NCI-H2196 treated with DMSO at 0.1 percent for 48 hours (cell line): ENCODE measurements at regions not wholly inside any gene's neighbourhood (a gene's known extent, or its start where the extent isn't known, plus 50 kb on each side); places are given as distances from the start of the nearest gene placed in this dataset.

Source experiments
- DNase-seq: peaks from one replicate; lab custom pipeline; 2025; ENCODE audit not compliant: unreplicated experiment; lab: John Stamatoyannopoulos, UW

DNA sequence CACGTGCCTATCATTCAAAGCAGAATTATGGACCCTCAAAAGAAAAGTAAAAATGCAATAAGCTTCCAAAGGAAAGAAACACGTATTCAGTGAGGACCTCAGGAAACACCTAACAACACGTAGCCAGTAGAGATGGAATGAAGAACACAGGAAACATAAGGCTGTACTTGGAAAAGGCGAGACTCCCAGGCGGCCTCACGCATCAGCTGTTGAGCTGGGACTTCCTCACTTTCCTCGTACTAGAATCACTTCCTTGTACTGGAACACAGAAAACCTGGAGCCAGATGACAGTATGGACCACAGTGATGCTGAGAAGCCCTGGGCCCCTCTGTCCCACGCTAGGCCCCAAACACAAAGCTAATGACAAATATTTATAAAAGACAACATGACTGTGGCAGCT lies 94.4 kb upstream of the BACE2 start:
- no peak for DNase-seq

DNA sequence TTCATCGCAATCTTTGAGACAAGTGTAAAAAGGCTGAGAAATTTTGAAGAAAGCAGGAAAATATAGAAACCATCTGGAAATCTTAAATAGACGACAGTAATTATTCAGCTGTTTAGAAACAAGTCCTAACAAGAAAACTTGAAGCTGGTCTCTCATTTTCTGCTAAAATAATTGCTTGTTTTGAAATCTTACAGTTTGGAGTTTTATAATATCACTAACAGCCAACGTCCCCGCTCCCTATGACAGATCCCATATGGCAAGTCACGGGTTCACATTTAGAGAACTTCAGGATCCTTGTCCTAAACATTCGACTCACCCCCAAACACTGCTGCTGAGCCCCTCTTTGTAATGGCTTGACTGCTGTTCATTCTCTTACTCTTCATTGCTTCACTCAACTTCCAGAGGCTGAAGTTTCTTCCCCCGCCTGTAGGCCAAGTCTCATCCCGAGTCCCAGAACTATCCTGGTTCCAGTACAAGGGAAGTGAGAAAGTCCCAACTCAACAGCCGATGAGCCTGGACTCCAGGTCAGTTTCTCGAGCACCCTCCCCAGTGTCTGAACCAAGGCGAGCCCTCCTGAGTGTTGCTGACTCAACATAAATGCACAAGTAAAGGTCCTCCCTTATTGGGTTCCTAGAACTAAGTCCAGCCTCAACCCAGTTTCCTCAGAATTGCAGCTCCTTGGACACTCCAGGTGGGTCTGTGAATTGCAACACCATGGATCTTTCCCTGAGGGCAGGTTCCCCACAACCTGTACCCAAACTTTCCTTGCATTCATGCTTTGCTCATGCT lies 93.4 kb upstream of the BACE2 start:
- DNase-seq = no peak

DNA sequence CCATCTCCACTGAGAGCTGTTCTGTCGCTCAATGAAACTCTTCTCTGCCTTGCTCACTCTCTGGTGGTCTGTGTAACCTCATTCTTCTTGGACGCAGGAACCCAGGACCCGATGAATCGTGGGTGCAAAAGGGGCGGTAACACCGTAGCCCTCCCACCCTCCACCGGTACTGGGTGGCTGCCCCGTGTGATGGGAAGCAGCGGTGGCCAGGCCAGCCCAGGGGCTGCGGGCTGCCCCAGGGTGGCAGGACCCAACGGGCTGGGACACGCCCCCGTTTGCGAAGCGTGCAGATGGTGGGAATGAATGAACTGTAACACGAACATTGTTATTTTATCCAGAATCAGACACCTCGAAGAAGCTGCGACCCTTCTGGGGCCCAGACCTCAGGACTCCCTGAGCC lies 92.3 kb upstream of the BACE2 start:
- DNase-seq = no peak

DNA sequence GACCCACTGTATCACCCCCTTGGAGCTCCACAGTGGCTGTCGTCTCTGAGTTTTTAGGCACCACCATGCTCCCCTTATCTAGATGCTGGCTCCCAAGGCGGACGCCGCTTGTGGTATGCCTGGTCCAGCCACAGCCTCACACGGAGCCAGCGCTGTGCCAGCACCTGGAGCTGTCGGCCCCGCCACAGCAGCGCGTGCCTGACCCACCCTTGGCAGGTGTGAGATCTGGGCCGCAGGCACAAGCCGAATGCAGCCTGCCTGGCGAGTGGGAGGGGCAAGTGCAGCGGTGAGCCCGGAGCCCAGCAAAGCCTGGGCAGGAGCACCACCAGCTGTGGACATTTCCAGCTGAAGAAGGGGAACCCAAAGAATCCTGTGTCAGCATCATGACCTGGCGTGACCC lies 91.9 kb upstream of the BACE2 start:
- DNase-seq = no peak

DNA sequence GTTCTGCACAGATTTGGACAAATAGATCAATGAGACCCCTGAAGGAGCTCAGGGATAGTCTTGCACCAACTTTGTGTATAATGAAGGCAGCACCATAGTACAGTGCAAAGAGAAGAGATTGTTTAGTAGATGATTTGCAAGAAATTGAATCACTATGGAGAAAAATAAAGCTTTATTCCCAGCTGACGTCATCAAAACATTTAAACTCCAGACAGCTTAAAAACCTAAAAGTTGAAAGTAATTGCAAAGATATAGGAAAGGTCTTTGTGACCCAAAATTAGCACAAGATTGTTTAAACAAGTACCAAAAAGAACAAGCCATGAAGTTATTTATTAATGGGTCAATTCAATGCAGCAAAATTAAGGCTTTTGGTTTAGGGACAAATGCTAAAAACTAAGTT lies 88.8 kb upstream of the BACE2 start:
- no peak for DNase-seq

DNA sequence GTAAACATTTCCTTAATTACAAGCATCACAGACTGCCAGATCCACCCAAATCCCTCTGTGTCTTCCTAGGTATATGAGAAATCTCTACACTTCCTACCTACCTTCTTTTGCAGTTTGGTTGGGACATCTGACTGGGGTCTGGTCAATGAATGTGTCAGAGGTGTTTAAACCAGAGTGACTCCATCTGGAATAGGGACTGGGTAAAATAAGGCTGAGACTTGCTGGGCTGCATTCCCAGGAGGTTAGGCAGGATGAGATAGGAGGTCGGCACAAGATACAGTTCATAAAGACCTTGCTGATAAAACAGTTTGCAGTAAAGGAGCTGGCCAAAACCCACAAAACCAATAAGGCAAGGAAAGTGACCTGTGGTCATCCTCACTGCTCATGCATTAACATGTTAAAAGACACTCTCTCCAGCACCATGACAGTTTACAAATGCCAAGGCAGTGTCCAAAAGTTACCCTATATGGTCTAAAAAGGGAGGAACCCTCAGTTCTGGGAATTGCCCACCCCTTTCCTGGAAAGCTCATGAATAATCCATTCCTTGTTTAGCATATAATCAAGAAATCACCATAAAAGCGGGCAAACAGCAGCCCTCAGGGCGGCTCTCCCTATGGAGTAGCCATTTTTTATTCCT lies 87.4 kb upstream of the BACE2 start:
- no peak for DNase-seq

DNA sequence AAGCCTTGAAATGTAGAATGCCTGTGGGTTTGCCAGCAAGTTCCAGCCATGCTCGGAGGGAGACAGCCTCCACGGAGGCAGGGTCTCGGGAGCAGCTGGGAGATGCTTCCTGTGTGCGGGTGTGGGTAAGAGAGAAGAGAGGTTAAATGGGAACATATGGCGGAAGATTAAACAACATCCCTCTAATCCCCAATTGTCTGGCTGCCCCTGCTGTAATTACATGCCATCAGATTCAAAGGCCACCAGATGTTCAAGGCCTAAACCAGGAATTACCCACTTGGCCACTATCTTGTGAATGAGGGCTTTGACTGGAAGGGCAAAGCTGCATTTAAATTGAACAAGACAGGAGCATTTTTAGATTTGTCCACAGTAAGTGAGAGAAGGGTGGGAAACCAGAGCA lies 81.4 kb upstream of the BACE2 start:
- no peak for DNase-seq

DNA sequence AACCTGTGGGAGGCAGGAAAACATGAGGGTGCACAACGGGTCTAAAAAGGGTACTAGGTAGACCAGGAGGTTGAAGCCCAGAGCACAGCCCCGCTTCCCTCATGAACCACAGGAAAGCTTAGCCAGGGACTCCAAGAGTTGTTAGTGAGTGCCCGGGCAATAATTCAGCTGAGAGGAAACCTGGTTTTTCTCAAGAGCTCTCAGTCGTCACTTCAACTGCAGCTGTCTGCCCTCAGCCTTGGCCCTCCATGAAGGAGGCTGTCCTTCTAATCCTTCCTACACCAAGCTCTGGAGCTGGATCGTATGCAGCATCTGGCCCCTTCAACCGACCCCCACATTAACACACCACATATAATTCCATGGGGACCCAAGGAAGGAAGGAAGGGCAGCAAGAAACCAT lies 77.0 kb upstream of the BACE2 start:
- DNase-seq = no peak

DNA sequence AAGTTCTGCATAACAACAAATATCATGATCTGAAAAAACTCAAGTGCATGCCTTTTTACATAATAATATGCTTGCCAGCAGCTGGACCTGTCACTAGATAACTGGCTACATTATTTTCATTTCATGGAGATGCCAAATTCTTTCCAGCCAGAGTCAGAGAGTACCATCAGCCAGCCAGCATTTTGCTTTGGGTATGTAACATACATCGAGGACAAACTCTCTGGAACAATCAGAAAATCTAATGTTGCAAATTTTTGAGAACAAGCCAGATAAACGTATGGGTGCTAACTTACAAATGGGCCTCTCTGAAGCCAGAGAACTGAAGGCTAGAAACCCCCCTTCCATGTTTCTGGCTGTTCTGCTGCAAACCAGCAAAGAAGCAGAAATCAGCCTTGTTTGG lies 76.3 kb upstream of the BACE2 start:
- DNase-seq = no peak

DNA sequence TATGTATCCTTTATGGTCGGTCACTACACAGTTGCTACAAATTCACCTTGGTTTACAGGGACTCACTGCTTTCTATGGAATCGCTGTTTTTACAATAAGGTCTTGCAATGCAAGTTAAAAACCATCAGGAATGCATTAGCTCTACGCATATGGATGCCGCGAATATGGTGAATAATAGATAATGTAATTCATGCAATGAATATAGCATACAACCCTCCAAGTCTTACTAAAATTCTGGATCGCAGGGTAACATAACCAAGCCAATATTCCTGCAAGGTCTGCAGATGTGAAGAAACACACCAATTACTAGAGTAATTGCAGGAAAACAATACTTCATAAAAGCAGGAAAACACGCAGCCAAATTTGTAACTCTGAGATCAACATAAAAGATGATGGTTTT lies 75.6 kb upstream of the BACE2 start:
- DNase-seq = no peak

DNA sequence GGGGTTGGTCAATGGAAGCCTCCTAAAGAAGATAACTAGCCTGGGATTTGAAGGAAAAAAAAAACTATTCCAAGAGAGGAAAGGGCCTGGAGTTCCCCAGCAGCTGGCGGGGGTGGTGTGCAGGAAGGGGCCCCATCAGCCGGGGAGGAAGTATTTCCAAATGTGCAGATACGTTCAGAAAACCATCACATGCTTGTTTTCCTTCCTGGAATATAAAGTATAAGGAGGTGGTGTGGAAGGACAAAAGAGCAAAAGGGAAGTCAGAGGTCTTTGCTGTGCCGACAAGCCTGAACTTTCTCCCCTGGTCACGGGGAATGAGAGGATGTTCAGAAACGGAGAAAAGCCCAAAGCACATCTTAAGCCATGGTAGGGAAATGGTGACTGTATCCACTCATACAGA lies 72.0 kb upstream of the BACE2 start:
- no peak for DNase-seq

DNA sequence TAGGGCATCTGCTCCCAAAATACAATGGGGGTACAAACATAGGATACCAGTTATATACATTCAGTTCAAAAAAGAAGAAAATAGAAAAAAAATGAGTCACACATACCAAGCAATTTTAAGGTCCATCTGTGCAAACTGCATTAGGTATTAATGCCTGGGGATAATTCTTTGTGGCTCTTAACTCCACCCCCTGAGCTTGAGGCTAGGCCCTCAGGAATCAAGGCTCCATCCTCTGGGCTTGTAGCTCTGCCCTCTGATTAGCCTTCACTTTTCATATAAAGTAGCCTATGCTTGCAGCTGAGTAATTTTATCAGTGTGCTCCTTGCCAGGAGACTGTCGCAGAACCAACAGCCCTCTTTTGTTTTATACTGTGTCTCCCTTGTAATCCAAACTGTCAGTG lies 69.9 kb upstream of the BACE2 start:
- no peak for DNase-seq

DNA sequence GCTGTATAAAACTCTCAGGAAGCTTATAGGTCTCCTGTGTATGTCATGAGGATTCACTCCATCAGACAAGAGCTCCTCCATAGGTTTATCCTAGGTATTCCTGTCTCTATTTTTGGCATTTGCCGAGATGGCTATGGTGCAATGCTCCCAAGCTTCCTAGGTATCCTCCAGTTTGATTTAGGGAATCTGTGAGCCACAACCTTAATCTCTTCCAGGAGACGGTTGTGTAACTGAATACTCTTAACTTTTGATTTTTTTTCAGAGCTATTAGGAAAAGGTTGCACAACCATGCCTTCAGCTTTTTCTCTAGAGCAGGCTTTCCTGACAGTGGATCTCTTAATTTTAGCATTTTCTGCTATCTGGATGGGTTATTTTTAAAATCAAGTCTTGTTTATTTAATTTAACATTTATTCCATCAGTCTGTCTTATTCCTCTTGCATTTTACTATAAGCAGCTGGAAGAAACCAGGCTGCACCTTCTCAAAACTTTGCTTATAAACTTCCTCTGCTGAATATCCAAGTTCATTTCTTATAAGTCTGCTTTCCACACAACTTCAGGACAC lies 69.4 kb upstream of the BACE2 start:
- no peak for DNase-seq

DNA sequence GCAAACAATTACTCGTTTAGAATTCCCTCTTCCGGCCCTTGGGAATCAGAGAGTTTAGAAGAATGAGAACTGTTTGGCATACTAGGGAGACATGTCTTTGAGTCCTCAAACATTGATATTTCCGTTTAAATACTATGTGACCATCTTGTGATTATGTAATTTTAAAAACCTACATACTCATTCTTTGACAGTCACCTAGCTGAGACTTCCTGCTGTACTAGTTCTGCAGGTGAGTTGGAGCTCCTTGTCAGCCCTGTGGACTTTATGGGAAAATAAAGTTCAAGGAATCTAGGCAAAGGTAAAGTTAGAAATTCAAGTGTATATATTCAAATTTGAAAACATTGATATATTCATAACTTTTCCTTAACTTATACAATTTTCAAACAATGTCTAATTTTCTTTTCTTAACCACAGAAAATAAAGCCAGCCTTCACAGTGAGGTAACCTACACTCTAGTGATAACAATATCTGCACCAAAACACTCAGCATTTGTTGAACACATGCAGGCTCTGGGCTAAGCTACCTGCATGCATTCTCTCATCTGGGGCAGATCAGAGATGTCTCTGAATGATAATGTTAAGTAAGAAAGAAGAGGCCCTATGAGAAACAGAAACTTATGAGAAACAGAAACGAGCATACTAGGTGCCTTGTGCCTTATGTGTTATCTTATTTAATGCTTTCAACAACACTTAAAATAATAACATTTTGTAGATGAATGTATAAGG lies 67.0 kb upstream of the BACE2 start:
- no peak for DNase-seq

DNA sequence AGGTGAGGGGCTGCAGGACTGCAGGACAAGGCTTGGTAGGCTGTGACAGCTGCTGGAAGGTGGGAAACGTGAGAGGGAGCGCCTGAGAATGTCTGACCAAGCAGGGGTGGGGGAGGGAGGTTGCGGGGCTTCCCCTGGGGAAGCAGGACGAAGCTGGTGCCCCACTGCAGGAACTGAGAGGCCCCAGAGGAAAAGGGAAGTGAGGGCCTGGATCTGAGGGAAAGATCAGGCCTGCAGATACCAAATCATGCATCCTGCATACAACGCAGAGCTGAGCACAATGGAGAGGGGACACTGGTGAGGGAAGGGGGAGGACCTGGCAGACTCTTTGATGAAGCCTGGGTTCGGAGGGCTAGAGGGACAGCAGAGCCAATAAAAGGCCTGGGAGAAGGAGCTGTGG lies 65.7 kb upstream of the BACE2 start:
- no peak for DNase-seq

DNA sequence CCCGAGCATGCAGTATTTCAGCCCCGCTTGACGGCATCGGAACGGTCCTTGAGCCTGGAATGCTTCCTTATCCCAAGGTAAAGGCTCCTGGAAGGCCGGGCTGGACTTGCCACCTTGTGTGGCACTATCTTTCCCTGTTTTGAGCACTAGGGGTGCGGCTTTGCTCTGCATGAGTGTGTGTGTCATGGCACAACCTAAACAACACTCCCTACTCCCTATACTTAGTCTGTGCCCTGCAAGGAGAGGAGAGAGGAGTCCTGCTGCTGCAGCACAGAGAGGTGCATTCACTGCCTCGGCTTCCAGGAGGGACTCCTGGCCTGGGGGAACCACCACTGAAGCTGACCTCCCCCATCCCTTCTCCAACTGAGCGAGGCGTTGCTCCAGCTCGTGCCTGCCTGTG lies 60.4 kb upstream of the BACE2 start:
- DNase-seq = no peak

DNA sequence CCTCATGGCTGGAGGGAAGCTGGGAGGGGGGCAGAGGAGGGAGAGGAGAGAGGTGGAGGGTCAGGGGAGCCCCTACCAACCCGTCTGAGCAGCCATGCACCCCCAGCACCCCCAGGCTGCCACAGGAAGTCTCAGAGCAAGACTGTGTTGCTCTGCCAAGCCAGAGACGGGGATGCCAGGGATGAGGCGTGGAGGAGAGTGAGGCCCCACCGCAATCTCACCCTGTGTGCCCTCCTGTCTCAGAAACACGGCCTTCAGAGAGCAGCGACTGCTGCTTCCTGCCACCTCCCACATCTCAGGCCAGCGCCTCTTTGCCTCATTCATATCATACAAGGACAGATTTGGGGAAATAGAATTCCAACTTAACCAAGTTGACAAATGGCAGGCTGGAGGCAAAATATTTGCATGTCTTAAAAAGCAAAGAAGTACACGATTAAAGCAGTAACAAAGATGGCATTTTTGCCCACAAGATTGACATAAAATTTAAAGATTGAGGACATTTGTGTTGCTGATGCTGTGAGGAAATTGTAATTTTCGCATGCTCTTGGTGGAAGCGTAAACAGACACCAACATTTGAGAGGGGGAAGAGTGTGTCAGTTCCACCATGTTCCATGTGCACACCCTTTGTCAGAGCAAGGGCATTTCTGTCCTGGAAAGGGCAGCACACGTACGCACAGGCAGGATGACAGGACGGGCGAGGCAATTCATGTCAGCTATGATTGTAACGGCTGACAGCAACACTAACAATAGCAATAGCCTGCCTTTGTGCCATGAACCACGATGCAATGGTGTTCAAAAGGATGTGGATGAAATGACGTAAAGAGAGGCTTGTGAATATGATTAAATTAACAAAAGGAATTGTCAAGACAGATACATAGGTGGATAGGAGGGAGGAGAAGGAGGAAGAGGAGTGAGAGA lies 59.0 kb upstream of the BACE2 start:
- DNase-seq = no peak

DNA sequence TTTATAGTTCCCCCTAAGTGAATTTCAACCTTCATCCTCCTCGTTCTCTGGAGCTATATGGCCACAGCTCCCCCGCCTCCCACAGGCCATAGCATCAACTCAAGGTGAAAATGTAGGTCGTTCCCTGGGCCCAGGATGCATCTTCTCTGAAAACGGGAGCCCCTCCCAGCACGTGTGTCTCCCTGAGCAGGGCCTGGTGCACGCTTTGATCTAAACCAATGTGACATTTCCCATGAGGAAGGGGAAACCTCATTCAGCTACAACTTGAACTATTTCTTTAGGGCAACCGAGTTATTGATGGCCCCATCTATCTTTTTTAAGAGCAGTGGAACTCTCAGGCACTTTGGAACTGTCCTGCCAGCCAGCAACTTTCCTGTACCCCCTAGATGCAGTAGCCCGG lies 57.8 kb upstream of the BACE2 start:
- DNase-seq = no peak

DNA sequence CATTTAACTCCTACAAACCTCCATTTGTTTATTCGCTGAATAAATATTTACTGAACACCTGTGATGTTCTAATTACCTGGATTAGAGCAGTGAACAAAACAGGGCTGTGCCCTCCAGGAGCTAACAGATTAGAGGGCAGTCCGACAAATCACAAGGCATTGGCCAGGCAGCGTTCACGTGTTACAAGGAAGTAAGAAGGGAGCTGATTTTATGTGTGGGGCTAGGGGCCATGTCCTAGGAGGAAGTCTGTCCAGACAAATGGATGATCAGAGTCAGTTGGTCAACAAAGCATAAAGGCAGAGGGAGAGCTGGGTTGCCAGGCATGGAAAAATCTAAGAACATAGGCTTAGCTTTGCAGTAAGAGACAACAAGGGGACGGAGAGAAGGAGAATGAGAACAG lies 57.3 kb upstream of the BACE2 start:
- no peak for DNase-seq

DNA sequence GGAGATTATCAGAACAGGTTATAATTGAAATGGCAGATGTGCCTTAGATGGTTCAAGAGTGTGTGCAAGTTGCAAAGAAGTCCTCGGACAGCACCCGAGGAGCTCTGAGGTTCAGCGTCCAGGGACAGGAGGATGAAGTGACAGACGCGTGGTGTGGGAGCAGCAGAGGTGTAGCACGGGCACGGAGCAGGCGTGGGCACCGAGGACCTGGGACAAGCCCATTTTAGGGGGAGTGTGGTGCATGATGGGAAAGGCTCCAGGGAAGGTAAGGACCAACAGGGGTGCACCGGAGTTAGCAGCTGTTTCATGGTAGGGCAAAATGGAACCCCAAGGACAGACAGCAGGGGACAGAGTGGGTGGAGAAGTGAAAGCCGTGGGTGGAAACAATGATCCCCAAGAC lies 56.3 kb upstream of the BACE2 start:
- no peak for DNase-seq
